GM18502 (cell line): ENCODE measurements at regions not wholly inside any gene's neighbourhood (a gene's known extent, or its start where the extent isn't known, plus 50 kb on each side); places are given as distances from the start of the nearest gene placed in this dataset.

Experiments used
- ATAC-seq: cut with Tn5 transposase; IDR thresholded peaks from one replicate; pipeline ENCODE4 v1.9.1; 2021; ENCODE audit warnings: mild to moderate bottlenecking; ENCODE audit not compliant: unreplicated experiment, poor library complexity

DNA sequence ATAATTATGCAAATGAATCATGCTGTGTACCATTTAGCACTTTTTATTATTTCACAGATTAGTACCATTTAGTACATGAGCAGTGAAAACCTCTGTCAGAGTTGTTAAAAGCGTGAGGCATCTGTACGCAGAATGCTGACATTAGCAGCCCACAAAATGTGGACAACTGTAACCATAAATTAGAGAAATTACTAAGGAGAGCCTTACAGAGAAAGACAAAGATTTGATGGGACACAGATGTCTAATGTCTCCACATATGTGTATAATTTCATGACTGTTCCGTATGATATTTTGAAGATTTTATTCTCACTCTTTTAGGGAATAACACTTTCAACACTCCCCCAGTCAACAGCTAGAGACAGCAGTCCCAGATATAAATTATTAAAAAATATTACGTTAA, 414.0 kb upstream of the ANKRD30A start:
- ATAC-seq: no peak

- ATAC-seq: no peak
Measured at GRCh38 chr10:36704124-36704523, 421.3 kb upstream of the ANKRD30A start.

- ATAC-seq: no peak
Measured at GRCh38 chr10:36703179-36703578, 422.2 kb upstream of the ANKRD30A start.

- ATAC-seq: no peak
Measured at GRCh38 chr10:36700123-36700522, 425.3 kb upstream of the ANKRD30A start.

DNA sequence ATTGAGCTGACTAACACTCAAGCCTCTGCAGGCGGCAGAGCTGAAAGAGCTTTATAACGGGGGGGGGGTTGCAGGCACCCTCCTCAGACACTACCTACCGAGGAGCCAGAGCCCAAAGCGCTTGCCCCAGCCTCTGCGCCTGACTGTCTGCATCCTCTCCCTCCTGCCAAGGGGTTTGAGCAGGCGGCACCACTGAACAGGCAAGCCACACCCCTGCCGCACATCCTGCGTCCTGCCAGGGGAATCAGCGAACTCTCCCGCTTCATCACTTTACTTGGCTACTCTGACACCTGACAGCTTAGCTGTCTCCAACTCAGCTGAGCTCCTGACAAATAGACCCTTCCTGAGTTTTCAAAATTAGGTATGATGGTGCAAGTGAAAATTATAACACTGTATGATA, 432.6 kb upstream of the ANKRD30A start:
- ATAC-seq: no peak

GRCh38 chr10:36688717-36689116, 436.7 kb upstream of the ANKRD30A start:
- ATAC-seq: no peak

GRCh38 chr10:36683421-36683820, 442.0 kb upstream of the ANKRD30A start:
- ATAC-seq: no peak

- ATAC-seq: no peak
Measured at GRCh38 chr10:36681751-36682632, 443.4 kb upstream of the ANKRD30A start.

DNA sequence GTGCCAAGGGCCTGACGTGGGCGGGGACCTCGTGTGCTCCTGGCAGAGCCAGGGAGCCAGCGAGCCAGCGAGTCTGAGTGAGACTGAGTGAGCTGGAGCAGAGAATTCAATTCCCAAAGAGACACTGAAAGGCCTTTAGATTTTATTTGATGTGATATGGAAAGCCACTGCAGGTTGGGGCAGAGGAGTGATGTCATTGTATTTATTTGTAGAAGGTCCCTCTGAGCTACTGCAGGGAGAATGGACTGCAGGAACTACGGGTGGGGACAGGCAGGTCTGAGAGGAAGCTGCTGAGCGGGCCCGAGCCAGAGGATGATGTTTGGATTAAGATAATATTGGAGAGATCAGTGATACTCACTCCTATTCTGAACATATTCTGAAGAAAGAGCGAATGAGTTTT, 445.8 kb upstream of the ANKRD30A start:
- ATAC-seq: no peak

DNA sequence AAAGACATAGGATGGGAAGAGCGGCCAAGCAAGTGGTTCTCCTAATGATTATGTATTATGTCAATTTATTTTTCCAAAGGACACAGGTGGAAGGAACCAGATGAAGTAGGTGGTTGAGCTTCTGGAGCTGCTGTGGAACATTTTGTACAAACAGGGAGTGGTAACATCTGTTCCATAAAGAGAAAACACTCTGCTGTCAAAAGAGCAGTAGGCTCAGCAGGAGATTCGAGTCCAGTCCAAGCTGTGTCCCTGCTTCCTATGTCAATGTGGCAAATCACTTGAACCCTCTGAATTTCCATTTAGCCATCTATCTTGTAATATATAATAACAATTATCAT, 448.0 kb upstream of the ANKRD30A start:
- no peak for ATAC-seq

GRCh38 chr10:36676756-36677430, 448.5 kb upstream of the ANKRD30A start:
- no peak for ATAC-seq

- ATAC-seq: no peak
Measured at GRCh38 chr10:36676321-36676720, 449.1 kb upstream of the ANKRD30A start.

DNA sequence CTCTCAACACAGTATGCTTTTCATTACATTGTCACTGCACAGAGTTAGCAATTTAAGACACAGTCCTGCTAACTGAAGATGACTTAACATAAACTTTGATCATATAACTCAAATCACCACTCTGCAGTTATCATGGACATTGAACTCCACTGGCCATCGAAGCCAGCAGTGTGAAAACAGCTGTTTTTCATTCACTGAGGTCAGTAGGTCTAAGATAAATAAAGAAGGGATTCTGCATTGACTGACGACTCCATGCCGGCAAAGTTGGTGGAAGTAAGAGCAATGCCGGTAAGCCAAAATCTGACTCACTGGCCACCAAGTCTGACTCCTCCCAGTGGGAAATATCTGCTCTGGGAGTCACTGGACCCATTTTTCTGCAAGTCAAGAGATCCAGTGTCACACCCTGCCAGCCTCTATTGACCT, 449.9 kb upstream of the ANKRD30A start:
- no peak for ATAC-seq

- no peak for ATAC-seq
Measured at GRCh38 chr10:36671607-36672006, 453.8 kb upstream of the ANKRD30A start.

- ATAC-seq: no peak
Measured at GRCh38 chr10:36670621-36671402, 454.6 kb upstream of the ANKRD30A start.

GRCh38 chr10:36669615-36670352, 455.6 kb upstream of the ANKRD30A start:
- ATAC-seq: no peak

DNA sequence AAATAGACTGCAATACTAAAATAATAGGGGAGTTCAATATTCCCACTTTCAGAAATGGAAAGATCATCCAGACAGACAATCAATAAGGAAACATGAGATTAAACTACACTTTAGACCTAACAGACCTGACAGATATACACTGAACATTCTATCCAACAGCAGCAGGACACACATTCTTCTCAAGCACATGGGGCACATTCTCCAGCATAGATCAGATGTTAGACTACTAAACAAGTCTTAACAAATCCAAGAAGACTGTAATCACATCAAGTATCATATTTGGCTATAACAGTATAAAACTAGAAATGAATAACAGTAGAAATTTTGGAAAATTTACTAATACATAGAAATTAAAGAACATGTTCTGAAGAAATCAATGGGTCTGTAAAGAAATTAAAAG, 458.9 kb upstream of the ANKRD30A start:
- ATAC-seq: no peak

DNA sequence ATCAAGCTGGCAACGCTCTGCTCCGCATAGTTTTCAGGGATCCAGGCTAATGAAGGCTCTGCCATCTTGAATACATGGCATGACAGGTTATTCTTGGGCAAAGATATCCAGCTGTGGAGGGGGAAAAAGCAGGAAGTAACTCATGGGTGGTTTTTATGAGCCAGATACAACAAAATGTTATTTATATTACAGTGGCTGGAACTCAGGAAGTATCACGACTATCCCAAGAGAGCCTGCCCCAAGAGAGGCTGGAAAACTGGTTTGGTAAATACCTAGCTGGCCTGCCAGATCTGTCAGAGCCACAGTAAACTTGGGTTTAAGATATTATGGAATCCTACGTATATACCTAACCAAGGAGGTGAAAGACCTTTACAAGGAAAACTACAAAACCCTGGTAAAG, 462.8 kb upstream of the ANKRD30A start:
- no peak for ATAC-seq

DNA sequence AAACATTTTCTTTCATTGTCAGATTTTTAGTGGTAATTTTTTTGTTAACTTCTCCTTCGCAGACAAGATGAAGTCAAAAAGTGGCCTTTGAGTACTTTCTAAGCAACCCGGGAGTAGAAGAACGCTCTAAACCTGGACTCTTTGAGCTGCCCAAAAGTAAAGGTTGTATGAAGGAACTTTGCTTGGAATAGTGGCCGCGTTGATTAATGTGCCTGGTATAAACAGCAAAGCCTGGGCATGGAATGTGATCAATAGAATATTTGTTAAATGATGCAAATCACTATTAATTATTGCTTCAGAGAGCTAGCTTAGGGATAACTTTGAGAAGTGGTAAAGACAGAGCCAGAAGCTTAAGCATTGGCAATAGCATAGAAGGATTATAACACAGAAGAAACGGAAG, 475.1 kb upstream of the ANKRD30A start:
- no peak for ATAC-seq

GRCh38 chr10:36647540-36647939, 477.9 kb upstream of the ANKRD30A start:
- ATAC-seq: no peak
